Gastroesophageal sphincter (tissue), 3 donors: ENCODE measurements at regions not wholly inside any gene's neighbourhood (a gene's known extent, or its start where the extent isn't known, plus 50 kb on each side); places are given as distances from the start of the nearest gene placed in this dataset.

Experiments
- CTCF ChIP-seq, 4 experiments: fragments of 200-600 bp in 2 of 4; fragments of 450-650 bp in 2 of 4; sonication (generic) in 1 of 4; IDR thresholded peaks; one replicate each; pipeline ENCODE4 v1.5.1; 2017 to 2019; ENCODE audit warnings: antibody characterized with exemption in 4 of 4, mild to moderate bottlenecking in 2 of 4, moderate library complexity in 2 of 4
- EP300 ChIP-seq: sonication (generic); formaldehyde crosslinking; IDR thresholded peaks from one replicate; pipeline ENCODE4 v1.6.1; 2017; ENCODE audit warnings: antibody characterized with exemption, mild to moderate bottlenecking
- POLR2A ChIP-seq, 2 donors: fragments of 450-650 bp; IDR thresholded peaks; one replicate each; pipeline ENCODE4 v1.6.1; 2017; ENCODE audit warnings: antibody characterized with exemption in 2 of 2, mild to moderate bottlenecking in 2 of 2, moderate library complexity in 1 of 2
- POLR2AphosphoS5 ChIP-seq: sonication (generic); formaldehyde crosslinking; IDR thresholded peaks from one replicate; pipeline ENCODE4 v1.6.1; 2017; ENCODE audit warnings: antibody characterized with exemption

GRCh38 chr9:703392-703791, 138.1 kb upstream of the DMRT1 start:
- TF ChIP-seq CTCF (IDR thresholded peaks at IDR 0.05) (no peak), POLR2AphosphoS5 (peak; percentile 65), POLR2A (IDR thresholded peaks at IDR 0.05) (no peak), EP300 (no peak)
